DND-41 (cell line): ENCODE measurements at regions not wholly inside any gene's neighbourhood (a gene's known extent, or its start where the extent isn't known, plus 50 kb on each side); places are given as distances from the start of the nearest gene placed in this dataset.

Experiments used
- ATAC-seq: fragments of 200-7000 bp; cut with Tn5 transposase; 3 replicates; pipeline ENCODE4 v1.9.1; 2021; ENCODE audit warnings: low read depth; ENCODE audit not compliant: insufficient read depth
- DNase-seq: peaks from one replicate; pipeline ENCODE4 v3.0.0-alpha.2; 2020
- H2AFZ ChIP-seq: 2 replicates; pipeline ENCODE4 v1.6.0; 2012; ENCODE audit warnings: low read depth, low read length
- H3K27ac ChIP-seq: 2 replicates; pipeline ENCODE4 v1.5.1; 2012; ENCODE audit warnings: low read length, inconsistent platforms
- H3K27me3 ChIP-seq: fragments of 200-600 bp; sonication (generic); 2 replicates; pipeline ENCODE4 v1.6.0; 2012; ENCODE audit warnings: low read length, mild to moderate bottlenecking, inconsistent platforms; ENCODE audit not compliant: insufficient read depth, poor library complexity
- H3K36me3 ChIP-seq: 2 replicates; pipeline ENCODE4 v1.5.1; 2012; ENCODE audit warnings: low read length, inconsistent platforms; ENCODE audit not compliant: insufficient read depth
- H3K4me1 ChIP-seq: 2 replicates; pipeline ENCODE4 v1.5.1; 2012; ENCODE audit warnings: mild to moderate bottlenecking, low read length; ENCODE audit not compliant: insufficient read depth
- H3K4me2 ChIP-seq: 2 replicates; pipeline ENCODE4 v1.6.0; 2012; ENCODE audit warnings: mild to moderate bottlenecking, moderate library complexity, low read length, inconsistent platforms; ENCODE audit not compliant: insufficient read depth
- H3K4me3 ChIP-seq, 2 experiments: fragments of 200-600 bp in 1 of 2; shearing (Covaris generic) in 1 of 2; 2 replicates each; pipeline ENCODE4 v1.5.1; 2012 to 2016; ENCODE audit warnings: inconsistent platforms in 2 of 2, low read length in 2 of 2, mild to moderate bottlenecking in 2 of 2, low read depth in 1 of 2, moderate library complexity in 1 of 2
- H3K79me2 ChIP-seq: 2 replicates; pipeline ENCODE4 v1.6.0; 2012; ENCODE audit warnings: low read length, inconsistent platforms; ENCODE audit not compliant: insufficient read depth
- H3K9ac ChIP-seq: 2 replicates; pipeline ENCODE4 v1.6.0; 2012; ENCODE audit warnings: low read depth, mild to moderate bottlenecking, inconsistent platforms, low read length, moderate library complexity
- H3K9me3 ChIP-seq: 2 replicates; pipeline ENCODE4 v1.5.1; 2012; ENCODE audit warnings: low read length, moderate library complexity, mild to moderate bottlenecking, inconsistent platforms; ENCODE audit not compliant: insufficient read depth, severe bottlenecking
- H4K20me1 ChIP-seq: 2 replicates; pipeline ENCODE4 v1.6.0; 2012; ENCODE audit warnings: low read length; ENCODE audit not compliant: insufficient read depth
- EZH2 ChIP-seq: IDR thresholded peaks from 3 replicates; pipeline ENCODE4 v1.6.1; 2012; ENCODE audit warnings: borderline replicate concordance, low read depth, mild to moderate bottlenecking, moderate library complexity, low read length, inconsistent platforms; ENCODE audit not compliant: severe bottlenecking
- TF ChIP-seq, protein P1 (sequence below): IDR thresholded peaks from 2 replicates; pipeline ENCODE4 v1.5.1; 2012; ENCODE audit warnings: borderline replicate concordance, low read length, moderate library complexity, mild to moderate bottlenecking; ENCODE audit not compliant: poor library complexity, severe bottlenecking; ENCODE audit errors: extremely low read depth

DNA sequence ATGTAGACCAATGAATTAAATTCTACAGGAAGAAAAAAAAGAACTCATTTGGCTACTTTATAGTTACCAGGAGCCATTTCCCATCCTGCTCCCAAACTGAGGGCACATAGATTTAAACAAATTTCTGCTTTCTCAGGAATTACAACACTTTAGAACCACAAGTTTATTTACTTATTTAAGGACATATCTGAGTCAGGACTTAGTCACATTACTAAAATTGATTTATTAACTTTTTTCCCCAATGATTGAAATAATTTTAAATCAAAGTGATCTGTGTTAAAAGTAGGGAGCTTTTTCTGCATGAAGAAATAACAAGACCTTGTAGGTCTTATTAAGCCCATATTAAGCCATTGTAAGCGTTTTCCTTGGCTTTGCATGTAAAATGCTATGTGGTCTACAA lies 291.0 kb upstream of the HAND2 start:
- H3K4me2 ChIP-seq = no peak overlapping the region

DNA sequence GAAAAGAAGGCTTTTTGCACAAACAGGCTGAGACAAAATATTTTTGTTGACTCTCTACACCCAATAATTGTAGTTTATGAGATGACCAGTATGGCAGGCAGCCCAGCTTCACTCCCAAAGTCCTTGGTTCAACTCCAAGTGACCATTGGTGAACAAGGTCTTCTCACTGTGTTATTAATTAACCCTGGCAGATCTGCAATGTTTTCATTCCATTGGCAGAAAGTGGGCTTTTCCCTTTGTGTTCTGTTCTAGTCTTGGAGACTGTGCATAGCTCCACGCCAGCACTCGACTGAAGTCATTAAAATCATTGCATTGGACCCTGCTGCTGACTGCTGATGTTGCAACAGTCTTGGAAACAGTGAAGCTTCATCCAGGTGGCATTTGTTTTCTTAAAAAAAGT lies 277.3 kb upstream of the HAND2 start:
- H3K4me1 ChIP-seq = no peaks in the 10 kb centered on the region
- H3K9me3 ChIP-seq = no peaks in the 10 kb centered on the region
- ATAC-seq (no peak), DNase-seq (no peak)
- no peak for TF ChIP-seq EZH2
- TF ChIP-seq, protein P1, sequence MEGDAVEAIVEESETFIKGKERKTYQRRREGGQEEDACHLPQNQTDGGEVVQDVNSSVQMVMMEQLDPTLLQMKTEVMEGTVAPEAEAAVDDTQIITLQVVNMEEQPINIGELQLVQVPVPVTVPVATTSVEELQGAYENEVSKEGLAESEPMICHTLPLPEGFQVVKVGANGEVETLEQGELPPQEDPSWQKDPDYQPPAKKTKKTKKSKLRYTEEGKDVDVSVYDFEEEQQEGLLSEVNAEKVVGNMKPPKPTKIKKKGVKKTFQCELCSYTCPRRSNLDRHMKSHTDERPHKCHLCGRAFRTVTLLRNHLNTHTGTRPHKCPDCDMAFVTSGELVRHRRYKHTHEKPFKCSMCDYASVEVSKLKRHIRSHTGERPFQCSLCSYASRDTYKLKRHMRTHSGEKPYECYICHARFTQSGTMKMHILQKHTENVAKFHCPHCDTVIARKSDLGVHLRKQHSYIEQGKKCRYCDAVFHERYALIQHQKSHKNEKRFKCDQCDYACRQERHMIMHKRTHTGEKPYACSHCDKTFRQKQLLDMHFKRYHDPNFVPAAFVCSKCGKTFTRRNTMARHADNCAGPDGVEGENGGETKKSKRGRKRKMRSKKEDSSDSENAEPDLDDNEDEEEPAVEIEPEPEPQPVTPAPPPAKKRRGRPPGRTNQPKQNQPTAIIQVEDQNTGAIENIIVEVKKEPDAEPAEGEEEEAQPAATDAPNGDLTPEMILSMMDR = no peak
- H3K4me2 ChIP-seq = no peak overlapping the region
- H2AFZ ChIP-seq = no peak overlapping the region
- no peaks in the 10 kb centered on the region for H3K79me2 ChIP-seq
- no peak overlapping the region for H3K9ac ChIP-seq
- no peak overlapping the region for H3K4me3 ChIP-seq
- H4K20me1 ChIP-seq = no peaks in the 10 kb centered on the region
- H3K27me3 ChIP-seq = no peaks in the 10 kb centered on the region
- no peak overlapping the region for H3K27ac ChIP-seq
- H3K36me3 ChIP-seq = no peaks in the 10 kb centered on the region

More for the DNA sequence above, 291.0 kb upstream of the HAND2 start:
- DNase-seq = no peak
- H3K9me3 ChIP-seq = no peaks in the 10 kb centered on the region
- TF ChIP-seq EZH2 = no peak
- TF ChIP-seq, protein P1 = no peak
- H3K36me3 ChIP-seq = no peaks in the 10 kb centered on the region
- H3K27me3 ChIP-seq = peaks cover 7% of the 10 kb centered on the region
- H3K27ac ChIP-seq = no peak overlapping the region
- H2AFZ ChIP-seq = no peak overlapping the region
- no peak overlapping the region for H3K9ac ChIP-seq
- H3K79me2 ChIP-seq = no peaks in the 10 kb centered on the region
- no peaks in the 10 kb centered on the region for H4K20me1 ChIP-seq
- H3K4me1 ChIP-seq = no peaks in the 10 kb centered on the region
- ATAC-seq = no peak
- H3K4me3 ChIP-seq = no peak overlapping the region

DNA sequence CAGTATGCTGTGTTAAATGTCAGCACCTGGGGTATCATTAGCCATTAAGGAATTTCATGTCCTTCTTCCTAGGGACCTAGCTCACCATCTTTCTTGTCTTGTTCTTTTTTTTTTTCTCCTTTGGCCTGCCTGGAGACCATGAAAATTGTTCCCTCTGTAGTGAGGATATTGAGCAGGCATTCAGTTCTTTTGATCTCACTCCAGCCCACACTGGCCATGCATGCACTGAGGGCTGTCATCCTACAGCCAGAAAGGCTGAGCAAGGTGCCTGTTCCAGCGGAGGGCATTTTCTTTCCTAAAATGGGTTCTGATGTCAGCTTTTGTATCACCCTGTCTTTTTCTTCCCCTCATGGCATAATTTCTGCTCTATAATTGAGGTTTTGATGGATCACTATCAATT lies 275.9 kb upstream of the HAND2 start:
- ATAC-seq = no peak

More for the DNA sequence above, 275.9 kb upstream of the HAND2 start:
- Histone ChIP-seq H3K79me2 (no peaks in the 10 kb centered on the region), H3K9ac (no peak overlapping the region), H3K4me1 (no peaks in the 10 kb centered on the region), H4K20me1 (no peaks in the 10 kb centered on the region), H3K9me3 (no peaks in the 10 kb centered on the region), H3K27me3 (no peaks in the 10 kb centered on the region), H3K36me3 (no peaks in the 10 kb centered on the region), H3K4me2 (no peak overlapping the region), H3K4me3 (no peak overlapping the region), H3K27ac (no peak overlapping the region), H2AFZ (no peak overlapping the region)
- TF ChIP-seq, protein P1 = no peak
- no peak for TF ChIP-seq EZH2
- no peak for DNase-seq
